ENCODE measurements at regions not wholly inside any gene's neighbourhood (a gene's known extent, or its start where the extent isn't known, plus 50 kb on each side); places are given as distances from the start of the nearest gene placed in this dataset.

GRCh38 chr3:24734019-24734418 lies 239.4 kb upstream of the THRB start:
- TF ChIP-seq CTCF (conservative IDR thresholded peaks at IDR 0.05): no peak
- TF ChIP-seq EZH2 (IDR thresholded peaks at IDR 0.05; ENCODE audit: low read depth): no peak

All from PC-9 (cell line).